Stimulated activated CD4-positive, alpha-beta T cell treated with anti-CD3 and anti-CD28 coated beads, Interleukin-12 subunit alpha, Interleukin-12 subunit beta, amount 100 ng/mL, for 48 hours (primary cell): ENCODE measurements at regions not wholly inside any gene's neighbourhood (a gene's known extent, or its start where the extent isn't known, plus 50 kb on each side); places are given as distances from the start of the nearest gene placed in this dataset.

Source experiments
- DNase-seq, 3 donors: peaks; one replicate each; pipeline ENCODE4 v3.0.0-alpha.2; 2020; ENCODE audit warnings: low read depth in 2 of 3, low spot score in 1 of 3

DNA sequence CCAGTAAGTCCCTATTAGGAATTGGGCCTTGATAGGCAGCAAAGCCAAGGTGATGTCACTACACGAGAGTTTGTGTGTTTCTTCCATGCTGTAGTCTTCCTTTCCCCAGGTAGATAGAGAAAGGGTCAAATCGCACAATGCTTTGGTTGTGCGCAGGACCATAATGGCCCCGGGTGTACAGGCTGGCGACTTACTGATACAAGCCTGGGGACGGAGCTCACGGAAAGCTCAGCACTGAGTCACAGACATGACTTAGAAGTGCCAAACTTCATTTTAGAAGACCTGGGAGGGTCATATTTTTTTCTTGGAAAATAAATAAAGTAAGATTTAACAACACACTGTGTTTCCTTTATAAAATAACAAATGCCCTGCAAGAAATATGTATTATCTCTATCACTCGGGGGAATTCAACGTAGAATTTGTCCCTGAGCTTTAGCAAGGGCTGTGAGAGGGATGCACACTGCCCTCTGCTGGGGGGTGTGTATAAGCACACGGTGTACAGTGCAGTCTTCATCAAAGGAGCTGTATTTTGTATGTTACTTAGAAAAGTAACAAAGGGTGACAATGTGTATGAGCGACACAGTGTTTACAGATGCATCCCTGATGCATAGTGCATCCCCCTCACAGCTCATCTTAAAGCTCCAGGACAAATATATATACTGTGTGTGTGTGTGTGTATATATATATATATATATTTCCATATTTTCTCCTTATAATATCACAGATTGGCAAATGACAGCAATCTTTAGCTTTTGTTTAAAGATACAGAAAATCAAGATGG is 254.5 kb upstream of the VEGFC start:
- DNase-seq: peak; percentile 7 to 41 (median 26)

DNA sequence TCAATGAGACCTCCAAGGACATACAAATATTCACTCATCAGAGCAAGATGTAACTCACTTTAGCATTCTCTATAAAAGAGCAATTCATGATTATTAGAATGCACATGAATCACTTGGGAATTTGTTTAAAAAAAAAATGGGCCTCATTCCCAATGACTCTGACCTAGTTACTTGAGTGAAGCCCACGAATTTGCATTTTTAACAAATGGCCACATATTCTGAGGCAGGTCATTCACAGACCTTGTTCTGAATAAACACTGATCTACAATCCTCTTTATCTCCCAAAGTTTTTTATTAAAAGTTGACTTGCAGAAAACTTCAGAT is 255.1 kb upstream of the VEGFC start:
- no peak for DNase-seq

DNA sequence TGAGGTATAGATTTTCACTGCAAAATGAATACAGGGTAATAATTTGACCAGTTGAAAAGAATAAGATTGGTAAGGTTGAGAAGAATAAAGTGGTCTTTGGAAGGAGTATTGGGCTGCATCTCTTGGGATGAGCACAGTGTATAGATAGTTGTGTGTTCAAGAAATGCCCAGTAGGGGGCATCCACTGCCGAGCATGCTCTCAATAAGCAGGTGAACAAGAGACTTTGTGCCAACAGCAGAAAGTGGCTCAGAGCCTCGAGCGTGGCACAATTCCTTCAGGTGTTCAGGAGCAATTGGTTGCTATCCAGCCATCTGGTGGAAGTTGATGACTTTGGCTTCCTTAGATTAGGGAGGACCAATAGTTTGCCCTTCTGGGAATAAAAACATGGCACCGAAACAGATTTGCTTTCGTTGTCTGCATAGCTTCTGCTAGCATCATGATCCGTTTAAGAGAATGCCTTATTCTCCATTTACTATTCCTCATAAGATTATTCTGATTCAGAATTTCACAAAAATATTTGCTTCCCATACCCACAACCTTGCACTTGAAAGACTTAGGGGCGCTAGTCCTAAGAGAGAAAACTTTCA is 258.1 kb upstream of the NEIL3 start:
- DNase-seq: peak in 1 of 3 donors; percentile 6

DNA sequence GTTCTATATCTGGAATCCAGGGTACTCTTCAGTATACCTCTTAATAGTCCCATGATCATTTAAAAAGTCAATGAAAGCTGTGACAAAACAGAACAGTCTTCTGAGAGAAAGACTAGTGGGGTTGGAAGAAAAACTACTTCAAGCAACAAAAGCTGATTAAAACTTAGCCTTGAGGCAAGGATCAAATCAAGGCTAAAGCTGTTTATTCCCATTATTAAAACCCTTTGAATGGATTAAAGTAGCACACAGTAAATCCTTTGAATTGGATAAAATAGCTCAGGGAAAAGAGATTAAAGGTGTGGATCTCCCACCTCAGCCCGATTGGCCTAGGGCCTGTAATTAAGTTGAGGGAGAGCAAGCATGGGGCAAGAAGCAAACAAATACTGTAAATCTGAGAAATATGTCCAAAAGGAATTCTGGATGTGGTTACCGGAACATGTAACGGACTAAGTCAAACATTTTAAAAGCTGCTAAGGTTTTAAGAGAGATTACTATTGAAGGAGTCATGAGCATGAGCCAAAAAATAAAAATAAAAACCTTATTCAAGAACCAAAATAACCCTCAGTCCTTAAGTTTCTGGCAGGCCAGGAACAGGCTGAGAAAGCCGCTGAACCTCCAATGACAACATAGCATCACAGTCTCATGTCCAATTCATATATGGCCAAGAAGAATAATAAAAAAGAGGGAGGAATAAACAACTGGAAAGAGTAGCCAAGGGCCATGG is 257.3 kb upstream of the NEIL3 start:
- no peak for DNase-seq

DNA sequence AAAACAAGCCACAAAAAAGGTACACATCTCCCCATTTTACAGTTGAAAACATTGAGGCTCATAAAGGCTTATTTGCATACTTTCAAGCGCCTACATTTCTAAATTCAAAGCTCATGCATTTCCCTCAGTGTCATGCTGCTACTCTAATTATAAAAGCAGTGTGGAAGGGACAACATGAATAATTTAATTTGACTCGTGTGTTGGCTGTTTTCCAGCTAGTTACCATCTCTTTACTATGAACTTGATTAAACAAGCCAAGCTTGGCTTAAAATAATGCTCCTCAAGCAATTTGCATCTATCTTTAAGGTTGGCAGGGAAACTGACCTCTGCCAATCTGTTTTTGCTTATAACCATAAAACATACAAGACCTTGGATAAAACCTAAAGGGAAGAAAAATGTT is 252.5 kb upstream of the NEIL3 start:
- no peak for DNase-seq

DNA sequence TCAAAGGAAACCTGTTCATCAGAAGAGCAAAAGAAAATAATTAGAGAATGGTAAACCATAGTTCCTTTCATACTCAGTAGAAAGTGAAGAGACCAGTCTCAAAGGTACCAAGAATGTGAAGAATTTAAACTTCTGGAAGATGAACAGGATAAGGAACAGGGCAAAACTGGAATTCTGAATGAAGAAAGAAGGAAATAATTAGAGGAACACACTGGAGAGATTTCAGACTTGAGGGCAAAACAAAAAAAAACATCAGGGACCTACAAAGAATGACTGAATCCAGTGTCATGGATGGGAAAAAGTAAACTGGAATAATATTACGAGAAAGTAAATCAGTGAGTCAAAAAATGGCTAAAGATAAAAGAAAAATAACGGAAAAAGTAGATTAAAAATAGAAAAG is 245.6 kb upstream of the NEIL3 start:
- DNase-seq: no peak

DNA sequence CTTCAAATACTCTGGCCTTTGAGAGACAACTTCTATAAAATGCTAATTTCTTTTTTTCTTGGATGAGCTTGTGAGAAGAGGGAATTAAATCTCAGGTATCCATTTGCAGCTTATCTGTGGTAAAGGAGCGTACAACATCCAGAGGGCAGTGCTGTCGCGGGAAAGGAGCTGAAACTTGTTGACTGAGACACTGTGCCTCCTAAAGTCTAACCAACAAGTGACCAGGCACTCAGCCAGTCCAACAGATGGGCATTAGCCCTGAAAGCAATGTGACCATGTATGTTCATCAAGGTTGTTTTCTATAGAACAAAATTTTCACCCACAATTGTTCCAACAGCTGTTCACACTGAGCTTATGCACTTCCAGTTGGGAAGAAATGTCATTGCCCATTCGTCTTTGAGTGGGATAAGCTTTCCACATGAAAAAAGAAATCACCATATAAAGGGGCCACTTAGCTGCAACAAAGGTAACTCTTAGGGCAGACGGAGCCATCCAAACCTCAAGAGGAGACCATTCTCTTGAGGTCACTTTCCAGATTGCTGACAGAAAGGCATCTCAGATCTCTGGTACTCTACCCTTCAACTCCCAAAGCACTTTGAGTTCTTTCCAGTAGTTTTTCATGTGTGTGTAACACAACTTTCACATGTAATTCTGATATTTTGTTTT is 244.8 kb upstream of the NEIL3 start:
- DNase-seq: no peak

DNA sequence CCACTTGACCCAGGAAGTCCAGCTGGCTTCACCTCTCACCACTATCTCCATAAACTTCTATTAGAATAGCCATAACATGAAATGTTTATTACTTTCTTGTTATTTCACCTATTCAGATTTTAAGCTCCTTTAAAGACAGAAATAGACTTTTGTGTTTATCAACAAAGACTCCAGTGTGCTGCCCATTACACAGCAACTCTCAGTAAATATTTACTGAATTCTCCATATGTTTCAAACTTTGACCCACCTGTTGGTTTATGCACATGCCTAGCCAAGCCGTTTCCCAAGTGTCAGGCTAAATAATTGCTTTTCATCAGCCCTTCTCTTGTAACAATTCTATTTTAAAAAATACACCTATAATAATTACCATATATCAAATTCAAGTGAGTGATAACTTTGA is 242.9 kb upstream of the NEIL3 start:
- DNase-seq: no peak

DNA sequence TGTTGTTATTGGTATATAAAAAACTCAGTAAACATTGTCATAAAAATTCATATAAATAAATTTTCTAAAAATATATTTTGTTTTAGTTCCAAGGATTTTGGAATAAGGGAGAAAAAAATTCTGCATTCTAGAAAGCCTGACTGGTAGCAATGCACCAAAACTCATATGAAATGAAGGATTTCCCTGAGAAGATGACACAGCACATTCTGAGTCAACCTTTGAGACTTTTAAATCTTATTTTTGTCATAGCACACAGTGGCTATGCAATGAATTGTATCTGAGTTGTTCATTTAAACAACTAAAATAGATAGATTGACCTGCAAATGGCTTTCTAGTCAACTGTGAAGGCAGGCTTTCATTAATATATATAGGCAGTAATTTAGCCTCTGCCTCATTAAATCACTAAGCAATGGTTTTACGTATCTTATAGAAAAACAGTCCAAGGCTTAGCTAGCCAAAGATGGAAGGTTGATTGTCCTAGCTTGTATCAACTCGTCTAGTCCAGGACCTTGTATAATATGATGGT is 239.1 kb upstream of the NEIL3 start:
- no peak for DNase-seq

DNA sequence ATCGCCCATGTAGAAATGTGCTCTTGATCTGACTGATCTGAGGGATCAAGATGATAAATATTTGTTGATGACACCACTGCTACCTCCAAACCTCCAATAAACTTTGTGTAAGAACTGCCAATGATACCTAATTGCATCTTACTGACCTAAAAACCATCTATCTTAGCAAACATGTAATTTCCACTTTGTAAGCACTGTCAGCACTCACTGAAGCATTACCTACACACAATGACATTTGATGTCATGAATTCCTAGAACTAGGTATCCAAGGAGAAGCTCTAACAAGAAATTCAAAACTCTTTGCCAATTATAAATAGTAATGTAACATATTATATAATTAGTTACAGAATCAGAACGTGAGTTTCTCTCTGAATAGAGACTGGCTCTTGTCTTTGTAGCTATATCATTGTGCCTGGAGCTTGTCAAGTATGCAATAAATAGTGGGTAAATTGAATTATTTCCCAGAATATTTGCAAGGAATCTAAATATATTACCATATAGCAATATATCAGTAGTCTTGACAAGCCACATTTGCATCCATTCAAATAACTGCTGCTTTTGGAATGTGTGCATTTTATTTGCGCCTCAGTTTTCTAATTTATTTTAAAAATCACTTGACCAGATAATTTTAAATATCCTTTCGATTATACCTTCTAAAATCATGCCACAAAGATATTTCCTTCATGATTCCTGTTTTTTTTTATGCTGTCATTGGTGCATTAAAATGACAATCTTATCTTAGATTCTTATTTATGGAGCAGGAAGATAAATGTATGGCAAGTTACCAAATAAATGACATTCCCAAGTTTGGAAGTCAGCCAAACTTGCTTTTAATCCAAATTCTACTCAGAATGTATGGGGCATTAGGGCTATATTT is 232.3 kb upstream of the NEIL3 start:
- no peak for DNase-seq

DNA sequence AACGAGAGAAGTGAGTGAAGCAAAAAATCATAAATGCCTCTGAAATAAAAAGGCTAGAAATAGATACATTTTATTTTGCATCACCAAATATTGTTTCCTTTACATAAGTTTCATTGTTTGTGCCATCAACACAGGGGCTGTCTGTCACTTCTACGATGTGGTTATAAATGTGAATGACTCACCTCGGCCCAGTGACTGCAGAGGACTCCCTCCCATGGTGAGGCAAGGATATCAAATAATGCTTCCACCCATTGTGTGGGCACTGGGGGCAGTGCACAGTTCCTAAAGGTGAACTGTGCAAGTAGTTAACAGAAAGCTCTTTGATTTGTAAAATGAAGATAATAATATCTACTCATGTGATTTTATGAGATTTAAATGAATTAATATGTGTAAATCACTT is 230.3 kb upstream of the NEIL3 start:
- DNase-seq: no peak

DNA sequence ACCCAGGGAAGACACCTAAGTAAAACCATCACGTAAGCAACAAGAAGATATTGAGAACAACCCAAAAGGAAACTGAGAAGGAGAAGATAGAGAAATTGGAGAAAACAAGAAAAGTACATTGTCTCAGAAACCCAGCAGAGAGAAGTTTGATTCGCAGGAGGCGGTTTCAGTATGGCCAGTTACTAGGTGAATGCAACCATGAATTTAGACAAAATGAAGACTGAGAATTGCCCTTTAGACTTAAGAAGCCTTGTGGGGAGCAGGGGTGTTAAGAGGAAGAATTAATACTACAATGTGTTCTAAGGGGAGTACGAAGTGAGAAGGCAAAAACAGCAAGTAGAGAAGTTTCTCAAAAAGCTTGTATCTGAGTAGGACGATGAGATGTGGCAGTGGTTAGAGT is 229.3 kb upstream of the NEIL3 start:
- DNase-seq: no peak

DNA sequence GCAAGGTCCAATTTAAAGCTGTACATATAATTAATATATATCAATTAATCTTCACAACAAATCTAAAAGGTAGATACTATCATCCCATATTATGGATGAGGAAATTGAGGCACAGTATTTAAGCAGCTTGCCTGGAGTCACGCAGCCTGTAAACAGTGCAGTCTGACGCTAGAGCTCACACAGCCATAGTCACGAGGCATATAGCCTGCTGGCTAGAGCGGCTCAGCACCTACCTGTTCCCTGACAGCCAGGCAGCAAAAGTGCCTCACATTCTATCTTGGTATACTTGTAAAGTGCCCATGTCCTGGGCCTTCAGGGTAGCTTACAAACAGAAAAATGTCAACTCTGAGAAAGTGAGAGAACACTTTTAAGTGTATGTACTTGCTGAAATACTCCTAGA is 222.6 kb upstream of the NEIL3 start:
- DNase-seq: no peak

DNA sequence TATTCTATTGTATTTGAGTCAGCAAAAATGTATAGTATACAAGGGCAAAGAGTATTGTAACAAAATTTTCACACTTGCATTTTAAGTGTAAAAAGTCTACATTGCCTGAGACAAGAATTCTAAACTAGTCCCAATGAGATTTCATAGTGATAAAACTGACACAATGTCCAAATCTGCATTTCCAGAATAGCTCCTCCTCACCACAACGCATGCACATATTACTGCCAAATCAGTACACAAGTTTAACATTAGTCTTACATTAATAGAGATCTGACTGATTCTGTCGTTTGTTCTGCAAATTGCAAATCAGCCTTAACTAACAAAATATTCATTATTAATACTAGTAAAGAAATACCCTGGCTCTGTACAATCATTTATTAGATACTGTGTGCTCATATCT is 222.2 kb upstream of the NEIL3 start:
- DNase-seq: no peak

DNA sequence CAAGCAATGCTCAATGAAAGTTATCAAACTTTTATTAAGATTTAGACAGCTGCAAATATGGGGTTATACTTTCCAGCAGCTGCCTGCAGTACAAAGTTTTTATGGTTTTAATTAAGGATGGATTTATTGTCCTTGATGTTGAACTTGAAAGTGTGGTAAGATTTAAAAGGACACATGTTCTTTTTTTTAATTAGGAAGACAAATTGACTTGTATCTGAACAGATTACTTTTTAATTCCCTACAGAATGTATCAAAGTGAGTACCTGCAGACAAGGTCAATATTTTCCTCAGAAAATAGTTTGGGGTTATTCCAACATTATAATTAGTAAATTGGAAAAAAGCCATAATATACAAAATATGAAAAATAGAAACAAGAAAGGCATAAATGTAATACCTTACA is 218.2 kb upstream of the NEIL3 start:
- no peak for DNase-seq

DNA sequence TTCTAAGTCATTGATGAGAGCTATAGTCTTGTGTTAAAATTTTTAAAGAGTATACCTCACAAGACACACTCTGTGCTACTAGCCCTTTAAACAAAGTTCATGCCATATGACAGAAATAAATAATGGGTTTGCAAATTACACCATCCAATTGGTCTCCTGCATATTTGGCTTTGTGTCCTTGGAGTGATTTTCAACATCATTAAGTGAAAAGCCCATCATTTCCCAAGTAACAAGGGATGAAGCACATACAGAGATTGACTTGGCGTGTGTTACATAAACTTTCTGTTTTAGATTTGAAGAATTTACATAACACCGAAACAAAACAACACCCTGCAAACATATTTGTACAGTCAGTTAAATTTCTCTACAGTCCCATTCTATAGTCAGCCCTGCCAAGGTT is 216.9 kb upstream of the NEIL3 start:
- DNase-seq: no peak

DNA sequence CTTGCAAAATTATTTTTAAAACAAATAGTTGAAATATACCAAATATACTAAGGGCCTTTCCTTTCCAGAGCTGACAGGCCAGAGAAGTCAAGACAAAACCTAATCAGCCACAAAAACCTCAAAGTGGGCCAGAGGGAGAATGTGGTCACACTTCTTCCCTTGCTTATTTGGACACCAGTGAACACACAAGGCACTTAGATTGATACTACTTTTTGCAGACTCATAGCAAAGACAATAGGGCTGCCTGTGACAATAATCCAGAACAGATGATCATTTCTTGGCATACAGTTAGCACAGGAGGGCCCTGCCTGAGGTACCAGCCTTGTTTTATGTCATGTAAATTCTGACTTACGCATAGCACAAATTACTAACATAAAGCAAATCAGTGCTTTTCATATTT is 215.7 kb upstream of the NEIL3 start:
- DNase-seq: no peak

DNA sequence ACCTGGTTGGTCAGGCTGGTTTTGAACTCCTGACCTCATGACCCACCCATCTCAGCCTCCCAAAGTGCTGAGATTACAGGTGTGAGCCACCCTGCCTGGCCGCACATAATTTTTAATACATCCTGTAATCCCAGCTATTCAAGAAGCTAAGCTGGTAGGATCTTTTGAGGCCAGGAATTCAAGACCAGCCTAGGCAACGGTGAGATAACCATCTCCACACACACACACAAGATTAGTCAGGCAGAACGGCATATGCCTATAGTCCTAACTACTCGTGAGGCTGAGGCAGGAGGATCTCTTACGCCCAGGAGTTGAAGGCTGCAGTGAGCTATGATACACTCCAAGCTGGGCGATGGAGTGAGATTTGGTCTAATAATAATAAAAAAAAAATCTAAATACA is 212.4 kb upstream of the NEIL3 start:
- DNase-seq: no peak

DNA sequence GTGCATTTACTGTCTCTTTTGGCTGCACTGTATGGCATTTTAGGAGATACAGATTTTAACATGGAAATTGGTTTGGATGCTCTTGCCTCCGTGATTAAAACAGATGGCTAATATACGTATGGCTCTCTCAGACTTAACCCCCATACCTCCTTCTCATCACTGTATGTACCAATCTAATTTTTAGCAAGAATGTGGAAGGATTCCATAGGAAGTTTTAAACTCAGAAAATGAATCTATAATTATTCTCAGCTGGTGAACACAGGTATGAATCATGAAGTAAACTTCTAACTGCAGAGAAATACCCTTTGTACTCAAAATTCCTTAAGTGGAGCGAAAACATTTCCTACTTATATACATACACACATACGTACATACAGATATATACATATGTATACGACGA is 210.5 kb upstream of the NEIL3 start:
- DNase-seq: no peak

DNA sequence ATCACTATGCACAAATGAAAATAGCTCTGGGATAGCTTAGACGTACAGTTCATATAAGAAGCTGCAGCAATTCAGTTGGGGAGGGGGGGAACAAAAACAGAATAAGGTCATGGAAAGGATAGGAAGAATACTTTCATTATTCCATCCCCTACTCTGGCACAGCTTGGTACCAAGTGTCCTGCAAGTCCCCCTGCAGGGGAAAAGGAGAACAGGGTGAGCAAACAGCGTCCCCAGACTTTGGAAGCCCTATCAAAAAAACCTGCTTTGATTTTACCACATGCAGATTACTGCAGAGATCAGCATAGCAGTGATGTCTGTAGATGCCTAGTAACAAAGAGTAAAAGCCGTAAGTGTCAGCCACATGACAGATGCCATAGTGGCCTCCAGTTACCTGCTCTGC is 209.4 kb upstream of the NEIL3 start:
- DNase-seq: no peak

DNA sequence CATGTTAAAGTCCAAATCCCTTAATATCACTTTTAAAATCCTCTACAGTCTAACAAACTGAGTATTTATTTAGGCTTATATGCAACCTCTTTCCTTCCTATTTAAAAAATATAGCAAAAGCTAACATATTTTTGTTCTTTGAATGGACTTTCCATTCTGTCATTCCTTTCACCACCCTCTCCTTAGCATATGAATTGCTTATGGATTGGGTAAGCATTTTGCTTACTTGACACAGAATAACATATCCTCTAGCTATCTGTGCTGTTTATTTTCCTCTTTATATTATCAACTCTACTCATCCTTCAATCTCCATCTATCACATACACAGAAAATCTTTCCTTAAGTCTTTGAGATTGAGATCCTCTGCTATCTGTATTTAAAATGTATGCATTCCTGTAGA is 206.1 kb upstream of the NEIL3 start:
- DNase-seq: no peak
